D721Med (cell line): ENCODE measurements at regions not wholly inside any gene's neighbourhood (a gene's known extent, or its start where the extent isn't known, plus 50 kb on each side); places are given as distances from the start of the nearest gene placed in this dataset.

ENCODE experiments used
- DNase-seq: peaks from one replicate; pipeline ENCODE4 v3.0.0; 2011; ENCODE audit warnings: low spot score; ENCODE audit not compliant: insufficient read length
- FAIRE-seq: peaks from 2 replicates; lab custom pipeline; 2011; peaks lifted over from hg19 to GRCh38; lab: Jason Lieb, UNC
- TF ChIP-seq, protein P1 (sequence below): IDR thresholded peaks from 2 replicates; pipeline ENCODE4 v1.5.1; 2012; ENCODE audit warnings: mild to moderate bottlenecking, control low read depth; ENCODE audit not compliant: insufficient read depth; ENCODE audit errors: missing control alignments

- DNase-seq, result no peak
- no peak for FAIRE-seq
- TF ChIP-seq, protein P1, sequence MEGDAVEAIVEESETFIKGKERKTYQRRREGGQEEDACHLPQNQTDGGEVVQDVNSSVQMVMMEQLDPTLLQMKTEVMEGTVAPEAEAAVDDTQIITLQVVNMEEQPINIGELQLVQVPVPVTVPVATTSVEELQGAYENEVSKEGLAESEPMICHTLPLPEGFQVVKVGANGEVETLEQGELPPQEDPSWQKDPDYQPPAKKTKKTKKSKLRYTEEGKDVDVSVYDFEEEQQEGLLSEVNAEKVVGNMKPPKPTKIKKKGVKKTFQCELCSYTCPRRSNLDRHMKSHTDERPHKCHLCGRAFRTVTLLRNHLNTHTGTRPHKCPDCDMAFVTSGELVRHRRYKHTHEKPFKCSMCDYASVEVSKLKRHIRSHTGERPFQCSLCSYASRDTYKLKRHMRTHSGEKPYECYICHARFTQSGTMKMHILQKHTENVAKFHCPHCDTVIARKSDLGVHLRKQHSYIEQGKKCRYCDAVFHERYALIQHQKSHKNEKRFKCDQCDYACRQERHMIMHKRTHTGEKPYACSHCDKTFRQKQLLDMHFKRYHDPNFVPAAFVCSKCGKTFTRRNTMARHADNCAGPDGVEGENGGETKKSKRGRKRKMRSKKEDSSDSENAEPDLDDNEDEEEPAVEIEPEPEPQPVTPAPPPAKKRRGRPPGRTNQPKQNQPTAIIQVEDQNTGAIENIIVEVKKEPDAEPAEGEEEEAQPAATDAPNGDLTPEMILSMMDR, result no peak
These were observed 439.5 kb downstream of the NAF1 start for GRCh38 chr4:162727232-162727631.

- TF ChIP-seq, protein P1, result no peak
- FAIRE-seq (no peak), DNase-seq (no peak)
These were observed 451.3 kb downstream of the NAF1 start for GRCh38 chr4:162715401-162715800.

DNA sequence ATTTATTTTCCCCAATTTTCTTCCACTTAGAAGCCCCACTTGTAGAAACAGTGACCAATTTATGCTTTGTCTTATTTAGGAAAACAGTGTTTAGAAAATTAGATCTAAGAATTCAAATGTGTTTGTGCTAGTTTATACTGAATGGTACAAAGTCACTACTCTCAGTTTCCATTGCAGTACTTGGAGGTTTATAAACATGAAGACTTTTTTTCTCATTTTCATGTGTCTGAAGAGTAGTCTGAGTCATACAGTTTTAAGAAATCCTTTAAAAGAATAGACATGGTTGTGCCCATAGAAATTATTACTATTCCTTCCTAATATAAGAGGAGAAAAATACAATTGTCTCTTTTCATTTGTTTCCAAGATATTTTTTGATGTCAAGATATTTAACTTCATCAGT lies 458.7 kb downstream of the NAF1 start:
- DNase-seq (no peak), FAIRE-seq (no peak)
- TF ChIP-seq, protein P1, result no peak

DNA sequence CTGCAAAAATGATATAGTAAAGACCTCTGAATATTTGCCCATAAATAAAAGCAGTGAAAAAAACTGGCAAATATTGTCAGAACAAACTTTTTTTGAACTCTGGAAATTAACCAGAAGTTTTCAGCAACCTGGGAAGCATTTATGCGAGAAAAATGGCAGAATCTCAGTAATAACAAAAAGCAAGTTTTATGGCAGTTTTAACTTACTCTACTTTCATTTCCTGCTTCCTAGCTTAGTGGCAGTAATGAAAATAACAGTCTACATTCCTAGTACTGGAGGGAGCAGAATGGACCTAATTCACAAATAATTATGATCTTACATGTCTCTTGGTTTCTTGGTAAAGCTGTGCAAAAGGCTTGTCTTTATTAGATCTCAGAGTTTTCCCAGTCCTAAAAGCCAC lies 460.1 kb downstream of the NAF1 start:
- no peak for FAIRE-seq
- DNase-seq, result no peak

GRCh38 chr4:162706051-162706450 lies 460.6 kb downstream of the NAF1 start:
- DNase-seq (no peak), FAIRE-seq (no peak)
- TF ChIP-seq, protein P1, result no peak

More for the DNA sequence above, 460.1 kb downstream of the NAF1 start:
- TF ChIP-seq, protein P1, result no peak

DNA sequence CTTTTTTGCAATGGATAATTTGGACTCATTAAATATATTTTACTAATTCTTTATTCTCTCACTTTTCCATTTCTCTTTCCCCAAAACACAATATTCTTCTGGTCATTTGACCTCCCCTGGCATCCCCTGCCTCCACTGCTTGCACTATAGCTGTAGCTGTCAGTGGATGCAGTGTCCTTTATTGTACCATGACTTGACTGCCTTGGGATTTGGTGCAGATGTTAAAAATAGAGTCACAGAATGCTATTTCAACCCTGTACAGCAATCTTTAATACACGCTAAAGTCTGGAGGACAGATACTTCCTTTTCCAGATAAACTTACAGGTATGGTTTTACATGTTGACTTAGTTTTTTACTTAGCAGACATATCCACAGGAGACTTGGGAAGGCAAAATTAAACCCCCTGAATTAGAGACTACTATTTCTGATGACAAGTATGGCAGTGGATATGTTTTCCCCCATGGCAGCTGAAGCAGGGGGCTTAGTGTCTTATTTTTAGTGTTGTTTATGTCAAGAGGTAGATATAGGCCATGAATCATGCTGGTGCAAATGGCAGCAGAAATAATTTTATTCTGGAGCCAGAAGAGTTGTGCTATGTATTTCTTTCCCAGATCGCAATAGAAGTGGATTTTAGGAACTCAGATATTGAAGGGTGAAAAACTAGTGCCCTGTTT lies 461.4 kb downstream of the NAF1 start:
- FAIRE-seq (no peak), DNase-seq (no peak)
- TF ChIP-seq, protein P1, result no peak

DNA sequence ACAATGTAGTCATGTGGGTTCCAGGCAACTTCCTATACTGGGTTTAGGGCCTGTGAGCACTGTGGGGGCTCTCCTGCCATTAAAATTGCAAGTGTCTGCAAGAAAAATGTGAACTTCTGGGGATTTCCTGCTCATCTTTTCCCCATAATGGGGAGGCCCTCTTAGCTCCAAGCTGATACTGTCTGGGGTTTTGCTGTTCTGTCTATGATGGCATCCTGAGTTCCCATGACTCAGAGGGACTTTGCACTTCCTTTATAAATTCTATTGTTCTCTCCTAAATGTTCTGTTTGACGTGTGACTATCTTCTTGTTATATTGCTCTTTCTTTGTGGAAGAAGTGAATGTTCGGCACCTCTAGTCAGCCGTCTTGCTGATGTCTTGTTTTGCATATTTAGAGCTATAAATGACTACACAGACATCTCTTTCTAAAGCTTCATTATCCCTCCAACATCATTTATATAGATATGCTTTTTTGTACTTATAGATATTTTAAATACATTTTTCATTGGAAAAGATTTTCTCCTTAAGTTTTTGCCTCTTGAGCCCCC lies 465.8 kb downstream of the NAF1 start:
- FAIRE-seq (no peak), DNase-seq (no peak)
- TF ChIP-seq, protein P1, result no peak
